Pulmonary artery endothelial cell (primary cell): ENCODE measurements at regions not wholly inside any gene's neighbourhood (a gene's known extent, or its start where the extent isn't known, plus 50 kb on each side); places are given as distances from the start of the nearest gene placed in this dataset.
"Not testable (repeated sequence)": the region's sequence is repeated elsewhere in the genome, so short reads cannot be mapped to it uniquely, and the experiment has no call there.

Source experiments
- DNase-seq: peaks from one replicate; pipeline ENCODE4 v3.0.0-alpha.2; 2011; ENCODE audit warnings: low read depth, low spot score

DNA sequence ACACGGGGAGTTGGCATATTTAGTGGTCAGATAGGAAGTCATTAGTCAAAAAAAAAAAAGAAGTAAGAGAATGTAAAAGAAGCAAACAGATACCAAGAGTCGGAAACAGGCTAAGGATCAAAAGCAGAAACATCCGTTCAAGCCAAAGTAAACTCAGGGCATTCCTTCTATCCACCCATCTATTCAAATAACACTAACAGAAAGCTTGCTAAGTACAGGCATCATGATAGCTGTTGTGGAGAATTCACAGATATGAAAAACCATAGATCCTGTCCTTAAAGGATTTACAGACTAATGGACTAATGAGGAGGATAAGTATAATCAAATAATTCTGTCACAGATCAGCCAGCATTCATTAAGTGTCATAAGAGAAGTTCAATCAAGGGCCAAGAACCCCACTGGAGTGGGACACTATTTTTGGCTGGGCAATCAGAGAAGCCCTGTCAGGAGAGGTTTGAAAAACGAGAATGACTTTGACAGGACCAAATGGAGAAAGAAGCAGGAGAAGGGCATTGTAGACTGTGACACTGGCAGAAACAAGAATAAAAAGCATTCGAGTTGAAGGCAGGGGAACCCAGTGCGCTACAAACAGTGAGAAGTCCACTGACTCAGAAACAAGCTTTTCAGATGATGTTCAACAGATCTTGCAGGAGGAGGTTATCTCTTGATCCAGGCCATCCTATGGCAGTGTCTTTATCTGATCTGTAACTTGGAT lies 154.2 kb upstream of the TSLP start:
- no peak for DNase-seq

DNA sequence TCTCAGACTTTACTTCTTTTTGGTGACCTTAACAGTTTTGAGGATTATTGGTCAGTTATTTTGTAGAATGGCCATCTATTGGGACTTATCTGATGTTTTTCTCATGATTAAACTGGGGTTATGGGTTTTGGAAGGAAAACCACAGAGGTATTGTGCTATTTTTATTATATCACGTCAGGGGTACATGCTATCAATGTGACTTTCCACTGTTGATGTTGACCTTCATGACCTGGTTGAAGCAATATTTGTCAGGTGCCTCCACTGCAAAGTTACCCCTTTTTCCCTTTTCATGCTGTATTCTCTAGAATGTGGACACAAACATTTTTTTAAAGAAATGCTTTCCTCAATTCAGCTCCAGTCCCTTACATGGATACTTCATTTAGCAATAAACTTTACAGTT lies 152.8 kb upstream of the TSLP start:
- no peak for DNase-seq

DNA sequence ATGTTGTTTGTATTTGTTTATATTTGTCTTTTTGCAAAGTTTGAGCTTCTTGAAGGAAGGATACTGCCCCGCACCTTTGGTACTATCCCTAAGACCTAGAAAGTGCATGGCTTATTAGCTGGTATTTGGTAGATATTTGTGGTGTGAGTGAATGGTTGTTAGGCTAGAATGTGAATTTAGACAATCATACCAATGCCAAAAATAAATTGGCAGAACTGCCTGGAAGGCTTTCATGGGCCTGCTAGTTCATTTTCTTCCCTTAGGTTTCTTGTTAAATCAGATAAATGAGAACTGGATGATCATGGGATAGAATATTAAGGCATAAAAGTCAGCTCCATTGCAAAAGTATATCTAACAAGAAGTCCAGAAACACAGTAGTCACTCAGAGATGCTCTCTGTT lies 147.5 kb upstream of the TSLP start:
- DNase-seq: no peak

DNA sequence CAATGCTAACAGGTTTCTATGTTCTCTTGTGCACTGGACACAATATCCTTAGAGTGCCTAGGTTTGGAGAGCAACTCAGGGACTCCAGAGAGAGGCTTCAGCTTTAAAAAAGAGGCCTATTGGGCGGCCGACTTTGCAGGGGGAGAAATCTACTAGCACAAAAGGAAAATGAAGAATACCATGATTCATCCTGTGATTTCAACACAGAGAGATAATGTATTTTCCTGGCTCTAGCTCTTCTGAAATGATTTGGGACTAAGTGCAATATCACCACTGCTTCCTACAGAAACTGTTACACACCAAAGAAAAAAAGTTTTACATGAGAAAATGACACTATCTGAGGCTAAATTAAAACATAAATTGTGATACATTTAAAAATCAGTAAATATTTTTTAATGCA lies 146.1 kb upstream of the TSLP start:
- no peak for DNase-seq

DNA sequence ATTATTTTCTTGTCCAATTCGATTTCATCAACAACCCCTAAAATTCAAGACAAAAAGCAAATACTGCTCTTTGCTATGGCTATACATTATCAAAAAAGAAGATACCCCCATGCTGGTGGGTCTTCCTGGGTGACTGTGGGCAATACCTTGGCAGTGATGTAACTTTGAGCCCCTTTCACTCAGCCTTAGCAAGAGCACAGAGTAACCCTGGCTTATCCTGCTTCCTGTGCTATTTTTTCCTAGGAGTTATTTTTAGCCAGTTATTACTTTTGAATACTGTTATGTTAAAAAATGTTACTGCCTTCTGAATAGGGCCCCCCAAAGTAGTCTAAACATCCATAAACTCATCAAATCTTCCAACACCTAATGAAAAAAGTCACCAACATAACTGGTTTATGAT lies 145.6 kb upstream of the TSLP start:
- no peak for DNase-seq

DNA sequence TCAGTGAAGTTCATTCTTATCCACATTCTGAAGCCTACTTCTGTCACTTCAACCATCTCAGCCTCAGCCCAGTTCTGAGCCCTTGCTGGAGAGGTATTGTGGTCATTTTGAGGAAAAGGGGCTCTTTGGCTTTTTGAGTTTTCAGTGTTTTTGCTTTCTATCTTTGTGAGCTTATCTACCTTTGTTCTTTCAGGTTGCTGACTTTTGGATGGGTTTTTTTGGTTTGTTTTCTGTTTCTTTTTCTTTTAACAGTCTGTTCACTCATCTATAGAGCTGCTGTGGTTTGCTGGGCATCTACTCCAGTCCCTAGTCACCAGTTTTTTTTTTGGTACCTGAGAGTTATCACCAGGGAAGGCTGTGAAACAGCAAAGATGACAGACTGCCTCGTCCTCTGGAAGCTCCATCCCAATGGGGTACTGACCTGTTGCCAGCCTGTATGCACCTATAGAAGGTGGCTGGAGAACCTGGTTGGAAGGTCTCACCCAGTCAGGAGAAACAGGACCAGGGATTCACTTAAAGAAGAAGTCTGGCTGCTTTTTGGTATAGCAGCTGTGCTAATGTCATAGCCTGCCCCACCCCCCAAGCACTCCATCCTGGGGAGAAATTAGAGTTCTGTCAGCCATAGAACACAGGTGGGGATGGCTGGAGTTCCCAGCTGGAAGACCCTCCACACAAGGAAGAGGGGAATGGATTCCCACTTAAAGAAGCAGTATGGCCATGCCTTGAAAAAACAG lies 138.6 kb upstream of the TSLP start:
- DNase-seq: no peak

DNA sequence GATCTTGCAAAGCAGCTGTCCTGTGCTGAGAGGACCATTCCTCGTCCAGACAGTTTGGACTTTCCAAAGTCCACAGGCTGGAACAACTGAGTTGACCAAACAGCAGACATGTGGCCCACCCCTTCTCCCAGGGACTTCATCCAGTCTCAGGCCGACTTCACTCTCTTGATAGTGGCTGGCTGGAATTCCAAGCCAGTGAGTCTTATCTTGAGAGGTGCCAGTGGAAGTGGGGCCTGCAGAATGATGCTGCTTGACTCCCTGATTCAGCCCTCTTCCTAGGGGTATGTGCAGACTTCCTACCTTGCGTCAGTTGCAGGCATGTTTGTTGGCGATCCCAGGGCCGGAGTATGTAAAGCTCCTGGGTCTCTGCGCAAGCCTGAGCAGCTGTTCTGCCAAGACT lies 131.4 kb upstream of the TSLP start:
- no peak for DNase-seq

DNA sequence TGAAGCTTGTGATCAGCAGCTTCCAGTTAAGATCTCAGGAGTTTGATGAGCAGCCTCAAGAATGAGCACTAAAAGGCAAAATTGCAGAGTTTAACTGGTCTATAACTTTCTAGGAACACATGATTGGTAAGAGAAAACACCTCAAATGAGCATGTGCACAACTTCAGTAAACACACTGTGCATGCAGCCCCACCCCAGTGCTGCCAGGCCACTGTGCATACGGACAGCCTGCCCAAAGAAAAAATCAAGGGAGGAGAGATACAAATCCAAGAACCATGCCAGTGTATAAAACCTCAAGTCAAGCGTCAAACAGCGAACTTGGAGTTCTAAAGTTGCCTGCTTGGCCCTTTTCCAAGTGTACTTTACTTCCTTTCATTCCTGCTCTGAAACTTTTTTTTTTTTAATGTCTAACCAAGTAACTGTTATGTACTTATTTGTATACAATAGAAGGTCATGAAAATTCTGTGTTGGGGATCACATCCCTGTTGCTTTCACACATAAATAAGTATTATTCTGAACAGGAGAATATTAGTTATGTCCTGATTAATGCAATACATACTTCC lies 125.6 kb upstream of the TSLP start:
- no peak for DNase-seq

DNA sequence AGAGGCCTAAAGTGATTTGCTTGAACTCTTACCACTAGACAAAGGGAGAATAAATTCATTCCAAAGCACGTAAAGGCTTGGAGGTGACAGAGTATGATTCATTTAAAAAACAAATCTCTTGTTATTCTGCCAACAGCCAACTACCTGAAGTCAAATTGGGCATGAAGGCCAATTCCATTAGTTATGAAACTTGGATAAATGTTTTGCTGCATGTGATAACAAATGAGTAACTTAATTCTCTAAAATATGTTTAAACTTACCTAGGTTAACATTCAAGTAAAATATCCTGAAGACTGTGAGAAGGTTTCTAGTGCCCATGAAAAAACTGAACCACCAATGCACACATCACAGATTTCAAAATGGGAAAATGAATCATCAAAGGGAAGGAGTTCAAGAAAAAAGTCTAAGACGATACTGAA lies 120.1 kb upstream of the TSLP start:
- no peak for DNase-seq

DNA sequence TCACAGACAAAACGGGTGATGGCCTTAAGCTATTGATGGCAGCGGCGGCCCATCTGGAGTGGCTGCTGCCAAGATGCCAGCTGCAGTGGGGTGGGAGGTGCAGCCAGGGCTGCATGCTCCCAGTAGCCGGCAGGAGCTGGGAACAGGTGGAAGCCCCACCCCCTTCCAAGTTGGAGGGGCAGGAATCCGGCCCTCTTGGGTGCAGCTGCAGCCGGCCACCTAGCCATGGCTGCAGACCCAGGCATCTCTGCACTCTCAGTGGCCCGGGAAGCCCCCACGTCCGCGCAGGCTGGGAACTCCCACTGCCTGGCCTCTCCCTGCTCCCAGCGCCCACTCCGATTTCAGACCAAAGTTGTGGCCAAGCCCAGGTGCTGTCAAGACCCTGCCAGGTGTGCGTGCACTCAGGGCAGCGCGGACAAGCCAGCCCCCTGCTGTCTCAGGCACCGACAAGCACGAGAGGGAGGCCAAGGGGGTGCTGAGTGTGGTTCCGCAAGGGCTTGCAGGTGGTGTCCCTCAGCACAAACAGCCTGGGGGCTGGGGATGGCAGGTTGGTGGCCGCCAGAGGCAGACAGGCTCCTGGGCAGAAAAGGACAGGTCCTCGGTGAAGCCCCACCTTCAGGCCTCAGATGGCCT lies 115.1 kb upstream of the TSLP start:
- no peak for DNase-seq

DNA sequence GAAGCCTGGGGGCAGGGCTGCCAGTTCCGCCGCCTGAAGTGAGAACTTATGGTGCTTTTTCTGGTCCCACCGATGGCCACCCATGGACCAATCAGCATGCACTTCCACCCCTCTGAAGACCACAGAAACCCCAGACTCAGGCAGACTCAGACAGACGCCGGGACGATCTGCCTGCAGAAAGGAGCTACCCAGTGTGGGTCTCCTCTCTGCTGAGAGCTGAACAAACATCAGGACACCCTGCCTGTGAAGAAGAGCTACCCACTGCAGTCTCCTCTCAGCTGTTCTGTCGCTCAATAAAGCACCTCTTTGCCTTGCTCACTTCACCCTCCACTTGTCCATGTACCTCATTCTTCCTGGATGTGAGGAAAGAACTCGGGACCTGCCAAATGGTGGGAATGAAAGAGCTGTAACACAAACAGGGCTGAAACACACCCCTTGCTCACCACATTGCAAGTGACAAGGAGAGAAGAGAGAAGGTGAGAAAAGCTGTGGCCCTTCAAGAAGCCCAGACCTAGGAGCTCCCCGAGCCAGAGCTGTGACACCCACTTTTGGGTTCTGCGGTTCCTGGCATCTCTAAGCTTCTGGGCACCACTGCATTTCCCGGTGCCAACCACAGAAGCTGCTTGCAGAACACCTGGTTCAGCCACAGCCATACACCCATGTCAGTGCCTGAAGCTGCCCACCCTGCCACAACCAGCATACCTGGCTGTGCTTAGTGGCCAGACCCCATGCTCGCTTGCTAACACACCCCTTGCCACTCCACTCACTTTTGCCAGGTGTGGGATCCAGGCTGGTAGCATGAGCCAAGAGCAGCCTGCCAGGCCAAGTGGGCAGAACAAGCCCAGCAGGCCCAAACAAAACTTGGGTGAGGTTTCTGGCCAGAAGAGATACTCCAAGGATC lies 114.3 kb upstream of the TSLP start:
- DNase-seq: no peak

DNA sequence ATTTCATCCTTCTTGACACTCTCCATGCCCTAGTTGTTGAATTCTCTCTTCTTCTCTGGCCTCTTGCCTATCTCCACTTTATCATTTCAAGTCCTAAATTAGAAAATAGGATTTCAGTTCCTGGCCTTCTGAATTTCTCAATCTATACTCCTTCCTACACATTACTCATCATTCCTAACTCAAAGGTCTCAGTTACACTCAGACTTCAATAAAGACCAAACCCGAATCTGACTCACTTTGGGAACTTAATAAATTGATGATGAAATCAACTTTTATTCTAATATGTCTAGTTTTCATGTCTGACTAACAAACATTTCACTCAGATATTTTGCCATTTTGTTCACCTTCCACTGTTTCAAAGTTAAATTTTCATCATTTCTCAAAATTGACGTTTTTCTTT lies 113.6 kb upstream of the TSLP start:
- DNase-seq: no peak

DNA sequence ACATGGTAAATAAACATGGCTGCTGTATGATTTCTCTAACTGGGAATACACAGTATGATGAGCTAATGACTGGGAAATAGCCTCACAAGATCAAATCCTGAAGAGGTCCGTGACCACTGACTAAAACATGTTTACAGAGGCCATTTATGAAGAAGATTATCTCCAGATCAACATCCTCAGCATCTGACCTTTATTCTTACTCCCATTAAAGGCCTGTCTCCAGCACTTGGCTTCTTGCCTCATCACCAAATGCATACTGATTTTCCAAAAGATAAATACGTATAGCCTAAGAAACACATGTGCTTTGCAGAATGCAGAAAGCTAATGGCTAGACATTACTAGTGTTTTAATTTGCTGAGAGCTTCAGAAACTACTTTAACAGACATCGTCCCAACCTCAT lies 108.0 kb upstream of the TSLP start:
- no peak for DNase-seq

DNA sequence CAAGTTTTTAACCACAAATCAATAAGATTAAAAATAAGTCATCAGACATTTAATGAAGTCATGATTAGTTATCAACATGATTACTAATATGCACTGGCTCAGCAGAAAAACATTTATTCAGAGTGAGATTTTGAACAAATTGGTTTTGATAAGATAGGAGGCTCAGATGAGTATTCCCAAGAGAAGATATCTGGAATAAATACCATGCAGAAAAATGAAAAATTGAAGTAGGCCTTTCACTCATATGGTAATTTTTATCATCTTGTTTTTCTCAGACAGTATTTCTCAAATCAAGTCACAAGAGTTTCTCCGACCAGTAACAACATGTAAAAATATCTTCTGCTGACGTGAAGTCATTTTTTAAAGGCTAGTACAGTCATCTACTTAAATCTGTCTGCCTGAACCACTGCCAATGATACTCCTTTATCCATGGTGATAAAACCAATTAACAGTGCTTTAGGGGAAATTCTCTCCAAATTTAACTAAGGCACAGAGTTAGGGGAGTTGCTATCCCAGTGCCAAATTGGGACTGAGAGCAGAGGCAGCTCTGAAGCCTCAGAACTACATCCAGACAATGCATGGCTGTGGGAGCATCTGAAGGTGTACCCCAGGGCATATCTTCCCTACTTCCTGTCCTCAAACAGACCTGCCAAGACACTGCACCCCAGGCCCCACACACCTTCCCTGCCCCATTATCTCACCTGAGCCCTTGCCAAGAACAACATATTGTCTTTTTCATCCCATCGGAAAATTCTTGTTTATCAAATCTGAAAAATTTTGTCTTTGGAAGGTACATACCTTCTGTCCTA lies 105.5 kb upstream of the TSLP start:
- DNase-seq: no peak

GRCh38 chr5:110968246-110969005 lies 103.1 kb upstream of the TSLP start:
- DNase-seq: no peak

GRCh38 chr5:110969502-110969901 lies 102.0 kb upstream of the TSLP start:
- no peak for DNase-seq

- no peak for DNase-seq
These were observed 98.0 kb upstream of the TSLP start for GRCh38 chr5:110973510-110973909.

GRCh38 chr5:110977915-110978314 lies 93.6 kb upstream of the TSLP start:
- no peak for DNase-seq

- DNase-seq: not testable (repeated sequence)
These were observed 85.6 kb upstream of the TSLP start for GRCh38 chr5:110985882-110986281.

GRCh38 chr5:110987573-110987972 lies 83.9 kb upstream of the TSLP start:
- not testable (repeated sequence) for DNase-seq
